Aorta (tissue), 5 donors: ENCODE measurements at regions not wholly inside any gene's neighbourhood (a gene's known extent, or its start where the extent isn't known, plus 50 kb on each side); places are given as distances from the start of the nearest gene placed in this dataset.

ENCODE experiments used
- ATAC-seq: fragments of 200-7000 bp; cut with Tn5 transposase; one replicate; pipeline ENCODE4 v1.9.1; 2022; ENCODE audit warnings: moderate library complexity; ENCODE audit not compliant: low FRiP score
- DNase-seq, 2 donors: peaks; one replicate each; pipeline ENCODE4 v3.0.0-alpha.2; 2020
- H3K27ac ChIP-seq, 2 donors: one replicate each; pipeline ENCODE4 v1.5.1; 2013; ENCODE audit warnings: low read length in 2 of 2, mild to moderate bottlenecking in 2 of 2, moderate library complexity in 2 of 2, control low read depth in 1 of 2, inconsistent platforms in 1 of 2, low read depth in 1 of 2
- H3K27me3 ChIP-seq, 2 donors: one replicate each; pipeline ENCODE4 v1.6.1; 2013; ENCODE audit warnings: control low read depth in 1 of 2, low read length in 1 of 2, mild to moderate bottlenecking in 1 of 2, moderate library complexity in 1 of 2; ENCODE audit not compliant: insufficient read depth in 2 of 2, control insufficient read depth in 1 of 2
- H3K36me3 ChIP-seq, 2 donors: one replicate each; pipeline ENCODE4 v1.6.1; 2013; ENCODE audit warnings: control low read depth in 1 of 2, low read length in 1 of 2, mild to moderate bottlenecking in 1 of 2; ENCODE audit not compliant: insufficient read depth in 2 of 2, control insufficient read depth in 1 of 2
- H3K4me1 ChIP-seq, 2 donors: one replicate each; pipeline ENCODE4 v1.6.1; 2013; ENCODE audit warnings: low read length in 2 of 2, control low read depth in 1 of 2, mild to moderate bottlenecking in 1 of 2, moderate library complexity in 1 of 2; ENCODE audit not compliant: insufficient read depth in 2 of 2, control insufficient read depth in 1 of 2
- H3K4me3 ChIP-seq, 2 donors: one replicate each; pipeline ENCODE4 v1.5.1; 2013; ENCODE audit warnings: low read length in 2 of 2, control low read depth in 1 of 2, mild to moderate bottlenecking in 1 of 2
- H3K9me3 ChIP-seq: one replicate; pipeline ENCODE4 v1.6.1; 2013; ENCODE audit warnings: mild to moderate bottlenecking, low read length; ENCODE audit not compliant: control insufficient read depth
- WGBS, 2 donors: extraction: QIAGEN DNeasy Blood & Tissue Kit; methylation state at CpG; one replicate each; pipeline ENCODE4 v1.1.7; 2013; 5-methylcytosine and 5-hydroxymethylcytosine counted together
- intact Hi-C, 2 donors: fragments of 100-400 bp; cut with DNase I; formaldehyde crosslinking; loops; one replicate each; pipeline versions ENCODE4 v1.14.2 to v1.15.0; 2022
- donor health status: healthy with polysubstance abuse.
- donor health status: Bipolar disorder and iron deficiency.
- donor health status: DM: no; HTN: no; CAD: no.
- donor health status: DM: no; HTN: no; CAD: no.
- donor health status: DM: yes; HTN: yes; CAD: no.

DNA sequence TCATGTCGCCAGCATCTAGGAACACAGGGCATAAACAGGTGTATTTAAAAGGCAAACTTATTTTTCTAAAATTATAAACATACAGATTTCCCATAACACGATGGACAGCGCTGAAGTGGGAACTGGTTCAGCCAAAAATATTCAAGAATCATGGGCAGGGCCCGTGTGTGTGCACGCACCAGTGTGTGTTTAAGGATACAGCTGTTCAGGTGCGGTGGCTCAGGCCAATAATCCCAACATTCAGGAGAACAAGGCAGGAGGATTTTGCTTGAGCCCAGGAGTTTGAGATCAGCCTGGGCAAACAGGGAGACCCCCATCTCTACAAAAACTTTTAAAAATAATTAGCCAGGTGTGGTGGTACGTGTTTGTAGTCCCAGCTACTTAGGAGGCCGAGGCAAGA is 288.6 kb upstream of the HDAC4 start:
- Histone ChIP-seq H3K27me3 (no peaks in the 10 kb centered on the region), H3K4me3 (no peak overlapping the region), H3K36me3 (no peaks in the 10 kb centered on the region), H3K4me1 (no peaks in the 10 kb centered on the region), H3K9me3 (no peaks in the 10 kb centered on the region), H3K27ac (no peak overlapping the region)
- DNase-seq, result no peak
- intact Hi-C loops, result no loop called here
- 91% methylated on average over 8 of the region's 8 CpGs for WGBS, 2 donors
- ATAC-seq, result no peak

DNA sequence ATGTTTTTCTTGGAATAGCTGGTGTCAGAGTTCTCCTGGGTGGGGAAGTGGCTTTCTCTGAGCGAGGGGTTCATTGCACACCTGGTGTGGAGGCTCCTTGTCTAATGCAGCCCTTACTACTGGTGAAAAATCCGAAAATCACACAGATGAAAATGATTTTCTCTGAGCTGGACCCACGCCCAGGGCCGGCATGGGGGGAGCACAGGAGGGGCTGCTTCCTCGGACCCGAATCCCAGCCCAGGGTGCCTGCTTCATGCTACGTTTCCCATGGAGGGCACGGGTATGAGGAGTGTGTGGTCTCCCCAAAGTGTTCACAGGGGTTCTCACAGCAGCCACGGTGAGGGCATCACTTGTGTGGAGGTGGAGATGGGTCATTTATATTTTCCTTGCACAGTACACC is 288.0 kb upstream of the HDAC4 start:
- H3K9me3 ChIP-seq, result no peaks in the 10 kb centered on the region
- WGBS, 2 donors, result 77 to 84% methylated on average over 9 of the region's 9 CpGs
- DNase-seq (peak in 1 of 2 donors; percentile 33), ATAC-seq (no peak)
- no peak overlapping the region for H3K27ac ChIP-seq
- no peaks in the 10 kb centered on the region for H3K36me3 ChIP-seq
- no peak overlapping the region for H3K4me3 ChIP-seq
- no peaks in the 10 kb centered on the region for H3K4me1 ChIP-seq
- H3K27me3 ChIP-seq, result no peaks in the 10 kb centered on the region
- intact Hi-C loops, result no loop called here

DNA sequence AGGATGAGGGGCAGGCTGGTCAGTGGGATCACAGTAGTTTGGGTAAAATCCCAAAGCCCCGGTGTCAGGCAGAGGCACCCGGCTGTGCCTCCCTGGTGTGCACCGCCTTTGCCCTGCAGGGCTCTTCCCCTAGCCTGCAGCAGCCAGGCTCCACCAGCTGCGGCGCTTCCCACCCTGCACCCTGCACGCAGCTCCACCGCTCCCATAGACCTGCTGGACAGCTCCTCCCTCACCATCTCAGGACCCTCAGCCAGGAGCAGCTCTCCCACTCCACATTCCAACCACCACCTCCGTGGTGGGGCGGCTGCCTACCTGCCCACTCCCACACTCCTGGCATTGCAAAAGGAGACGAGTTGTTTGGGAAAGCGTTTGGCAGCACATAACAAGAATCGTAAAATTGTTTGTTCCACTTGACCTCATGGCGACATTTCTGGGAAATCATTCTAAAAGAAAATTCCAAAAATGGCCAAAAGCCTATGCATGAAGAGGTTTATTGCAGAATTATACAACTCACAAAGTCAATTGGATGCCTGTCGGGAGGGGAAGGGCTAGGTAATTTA is 287.4 kb upstream of the HDAC4 start:
- H3K4me1 ChIP-seq, result no peaks in the 10 kb centered on the region
- intact Hi-C loops, result no loop called here
- H3K4me3 ChIP-seq, result no peak overlapping the region
- no peak overlapping the region for H3K27ac ChIP-seq
- DNase-seq, result peak in 1 of 2 donors; percentile 24
- peak; percentile 43 for ATAC-seq
- H3K36me3 ChIP-seq, result no peaks in the 10 kb centered on the region
- no peaks in the 10 kb centered on the region for H3K27me3 ChIP-seq
- peaks cover under 1% of the 10 kb centered on the region for H3K9me3 ChIP-seq
- 40 to 55% methylated on average over 14 of the region's 14 CpGs for WGBS, 2 donors

DNA sequence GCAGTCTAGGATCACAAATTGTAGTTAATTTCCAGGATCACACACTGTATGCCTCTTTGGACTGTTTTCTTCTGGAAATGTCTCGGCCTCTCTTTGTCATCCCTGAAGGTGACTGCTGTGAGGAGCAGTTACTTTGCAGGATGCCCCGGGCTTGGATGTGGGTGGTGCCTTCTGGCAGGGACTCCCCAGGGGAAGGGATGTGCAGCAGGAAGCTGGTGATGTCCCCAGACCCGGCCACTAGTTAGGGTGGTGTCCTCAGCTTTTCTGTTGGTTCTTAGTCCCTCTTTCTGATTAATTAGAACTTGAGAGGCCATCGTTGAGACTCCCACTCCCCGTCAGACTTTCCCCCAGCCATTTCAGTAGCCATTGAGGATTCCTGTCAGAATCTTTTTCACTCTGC is 286.6 kb upstream of the HDAC4 start:
- peaks cover 2% of the 10 kb centered on the region for H3K9me3 ChIP-seq
- DNase-seq (peak in 1 of 2 donors; percentile 30), ATAC-seq (no peak)
- no peaks in the 10 kb centered on the region for H3K4me1 ChIP-seq
- no peaks in the 10 kb centered on the region for H3K27me3 ChIP-seq
- no peak overlapping the region for H3K4me3 ChIP-seq
- WGBS, 2 donors, result 81 to 84% methylated on average over 5 of the region's 5 CpGs
- intact Hi-C loops, result no loop called here
- no peaks in the 10 kb centered on the region for H3K36me3 ChIP-seq
- no peak overlapping the region for H3K27ac ChIP-seq

DNA sequence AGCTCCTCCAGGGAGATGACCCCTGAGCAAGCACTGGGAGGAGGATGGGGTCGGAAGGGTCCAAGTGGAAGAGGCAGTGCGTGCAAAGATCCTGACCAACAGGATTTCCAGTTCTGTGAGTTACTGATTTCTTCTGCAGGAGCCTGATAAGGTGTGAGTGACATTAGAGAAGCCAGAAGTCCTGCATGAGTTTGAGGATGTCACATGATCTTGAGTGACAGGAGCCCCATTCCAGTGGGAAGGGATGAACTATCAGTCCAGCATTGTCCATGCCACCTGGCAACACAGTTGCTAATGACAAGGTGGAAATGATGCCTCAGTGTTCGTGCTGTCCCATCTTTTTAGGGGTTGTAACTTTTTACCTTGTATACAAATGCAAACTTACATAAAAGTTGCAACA is 285.1 kb upstream of the HDAC4 start:
- ATAC-seq (no peak), DNase-seq (no peak)
- no peaks in the 10 kb centered on the region for H3K4me1 ChIP-seq
- WGBS, 2 donors, result 72 to 74% methylated on average over 3 of the region's 3 CpGs
- intact Hi-C loops, result no loop called here
- no peaks in the 10 kb centered on the region for H3K27me3 ChIP-seq
- H3K9me3 ChIP-seq, result peaks cover 2% of the 10 kb centered on the region
- no peak overlapping the region for H3K4me3 ChIP-seq
- H3K27ac ChIP-seq, result no peak overlapping the region
- H3K36me3 ChIP-seq, result no peaks in the 10 kb centered on the region

DNA sequence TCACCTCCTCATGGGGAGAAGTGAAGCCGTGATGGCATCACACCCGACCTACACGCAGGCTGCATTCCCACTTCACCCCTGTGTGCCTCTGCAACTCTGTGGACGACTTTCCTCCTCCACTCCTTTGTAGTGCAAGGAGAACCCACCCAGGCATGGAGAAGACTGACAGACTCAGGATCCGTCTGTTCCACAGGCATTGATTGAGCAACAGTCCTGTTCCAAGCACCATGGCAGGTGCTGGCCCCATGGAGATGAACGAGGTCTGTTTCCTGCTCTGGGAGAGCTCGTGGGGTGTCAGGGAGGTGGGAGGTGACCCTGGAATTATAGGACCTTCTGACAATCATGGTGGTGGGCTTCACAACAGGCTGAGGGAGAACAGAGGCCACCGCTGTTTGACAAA is 284.7 kb upstream of the HDAC4 start:
- Histone ChIP-seq H3K36me3 (no peaks in the 10 kb centered on the region), H3K27me3 (no peaks in the 10 kb centered on the region), H3K4me3 (no peak overlapping the region), H3K9me3 (peaks cover 2% of the 10 kb centered on the region), H3K27ac (no peak overlapping the region), H3K4me1 (no peaks in the 10 kb centered on the region)
- ATAC-seq (no peak), DNase-seq (peak in 1 of 2 donors; percentile 17)
- intact Hi-C loops, result no loop called here
- WGBS, 2 donors, result 73 to 74% methylated on average over 8 of the region's 8 CpGs

DNA sequence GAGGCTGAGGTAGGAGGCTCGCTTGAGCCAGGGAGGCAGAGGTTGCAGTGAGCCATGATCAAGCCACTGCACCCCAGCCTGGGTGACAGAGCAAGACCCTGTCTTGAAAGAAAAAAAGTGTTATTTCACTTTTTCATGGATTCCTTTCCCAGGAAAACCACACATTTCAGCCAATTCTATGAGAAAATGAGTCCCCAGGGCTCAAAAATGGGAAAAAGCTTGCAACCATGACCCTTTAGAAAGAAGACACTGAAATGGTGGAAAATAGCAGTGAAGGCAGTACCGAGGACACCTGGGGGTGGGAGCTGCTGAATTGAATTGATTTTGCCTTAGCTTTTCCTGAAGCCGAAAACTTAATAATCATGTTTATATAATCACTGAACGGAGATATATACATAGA is 284.2 kb upstream of the HDAC4 start:
- ATAC-seq (no peak), DNase-seq (no peak)
- H3K36me3 ChIP-seq, result no peaks in the 10 kb centered on the region
- 70 to 76% methylated on average over 4 of the region's 4 CpGs for WGBS, 2 donors
- H3K27ac ChIP-seq, result no peak overlapping the region
- H3K27me3 ChIP-seq, result no peaks in the 10 kb centered on the region
- H3K9me3 ChIP-seq, result peaks cover 2% of the 10 kb centered on the region
- H3K4me1 ChIP-seq, result no peaks in the 10 kb centered on the region
- H3K4me3 ChIP-seq, result no peak overlapping the region
- intact Hi-C loops, result no loop called here

DNA sequence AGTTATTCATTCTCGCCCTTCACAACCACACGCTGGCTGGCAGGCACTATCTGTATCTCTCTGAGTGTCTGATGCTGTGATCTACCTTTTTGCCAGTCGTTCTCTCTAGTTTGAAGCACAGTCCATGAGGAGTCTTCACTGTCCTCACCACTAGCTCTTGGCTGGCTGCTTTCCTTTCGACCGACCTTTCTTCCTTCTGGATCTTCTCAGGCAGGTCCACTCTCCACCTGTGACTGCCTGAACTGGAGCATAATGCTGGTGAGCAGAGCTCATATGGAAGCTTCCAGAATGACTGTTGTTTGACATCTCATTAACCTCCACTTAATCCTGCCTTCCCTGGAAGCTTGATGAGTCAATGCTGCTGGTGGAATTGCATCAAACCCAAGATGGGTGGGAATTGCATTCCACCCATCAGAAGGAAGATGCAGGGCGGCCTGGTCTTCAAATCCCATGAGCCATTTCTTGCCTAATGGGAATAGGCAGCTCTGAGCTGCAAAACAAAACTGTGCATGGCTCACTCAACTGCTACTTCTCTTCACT is 283.5 kb upstream of the HDAC4 start:
- Histone ChIP-seq H3K27ac (no peak overlapping the region), H3K9me3 (peaks cover 2% of the 10 kb centered on the region), H3K4me1 (no peaks in the 10 kb centered on the region), H3K27me3 (no peaks in the 10 kb centered on the region), H3K36me3 (no peaks in the 10 kb centered on the region), H3K4me3 (no peak overlapping the region)
- ATAC-seq (no peak), DNase-seq (no peak)
- WGBS, 2 donors, result 90 to 94% methylated on average over 6 of the region's 6 CpGs
- intact Hi-C loops, result no loop called here

DNA sequence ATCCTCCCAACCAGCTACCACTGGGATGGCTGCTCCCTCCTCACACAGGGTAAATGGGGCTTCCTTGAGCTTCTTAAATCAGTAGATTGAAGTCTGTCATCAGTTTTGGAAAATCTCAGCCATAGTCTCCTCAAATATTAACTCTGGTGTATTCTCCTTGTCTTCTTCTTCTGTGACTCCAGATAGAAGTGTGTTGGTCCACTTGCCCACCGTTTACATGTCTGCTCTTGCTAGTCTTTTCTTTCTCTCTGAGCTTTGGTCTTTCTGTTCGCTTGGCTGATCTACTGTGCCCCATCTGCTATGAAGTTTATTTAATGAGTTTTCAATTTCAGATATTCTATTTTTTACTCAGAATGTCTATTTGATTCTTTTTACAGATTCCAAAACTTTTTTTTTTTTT is 281.7 kb upstream of the HDAC4 start:
- intact Hi-C loops, result no loop called here
- no peak overlapping the region for H3K27ac ChIP-seq
- H3K27me3 ChIP-seq, result no peaks in the 10 kb centered on the region
- no peaks in the 10 kb centered on the region for H3K4me1 ChIP-seq
- H3K9me3 ChIP-seq, result peaks cover 2% of the 10 kb centered on the region
- DNase-seq (no peak), ATAC-seq (no peak)
- H3K4me3 ChIP-seq, result no peak overlapping the region
- no peaks in the 10 kb centered on the region for H3K36me3 ChIP-seq
- 91 to 95% methylated on average over 2 of the region's 2 CpGs for WGBS, 2 donors
